ENCODE measurements at regions not wholly inside any gene's neighbourhood (a gene's known extent, or its start where the extent isn't known, plus 50 kb on each side); places are given as distances from the start of the nearest gene placed in this dataset.

DNA sequence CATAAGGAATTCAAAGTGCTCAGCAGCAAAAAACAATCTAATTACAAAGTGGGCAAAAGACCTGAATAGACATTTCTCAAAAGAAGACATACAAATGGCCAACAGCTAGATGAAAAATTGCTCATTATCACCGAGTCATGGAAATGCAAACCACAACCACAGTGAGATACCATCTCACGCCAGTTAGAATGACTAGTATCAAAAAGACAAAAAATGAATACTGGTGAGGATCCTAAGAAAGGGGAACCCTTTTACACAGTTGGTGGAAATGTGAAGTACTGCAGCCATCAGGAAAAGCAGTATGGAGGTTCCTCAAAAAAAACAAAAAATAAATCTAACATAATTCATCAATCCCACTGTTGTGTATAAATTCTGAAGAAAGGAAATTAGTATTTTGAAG is 1206.1 kb downstream of the EFNB2 start:
- TF ChIP-seq, protein P1, sequence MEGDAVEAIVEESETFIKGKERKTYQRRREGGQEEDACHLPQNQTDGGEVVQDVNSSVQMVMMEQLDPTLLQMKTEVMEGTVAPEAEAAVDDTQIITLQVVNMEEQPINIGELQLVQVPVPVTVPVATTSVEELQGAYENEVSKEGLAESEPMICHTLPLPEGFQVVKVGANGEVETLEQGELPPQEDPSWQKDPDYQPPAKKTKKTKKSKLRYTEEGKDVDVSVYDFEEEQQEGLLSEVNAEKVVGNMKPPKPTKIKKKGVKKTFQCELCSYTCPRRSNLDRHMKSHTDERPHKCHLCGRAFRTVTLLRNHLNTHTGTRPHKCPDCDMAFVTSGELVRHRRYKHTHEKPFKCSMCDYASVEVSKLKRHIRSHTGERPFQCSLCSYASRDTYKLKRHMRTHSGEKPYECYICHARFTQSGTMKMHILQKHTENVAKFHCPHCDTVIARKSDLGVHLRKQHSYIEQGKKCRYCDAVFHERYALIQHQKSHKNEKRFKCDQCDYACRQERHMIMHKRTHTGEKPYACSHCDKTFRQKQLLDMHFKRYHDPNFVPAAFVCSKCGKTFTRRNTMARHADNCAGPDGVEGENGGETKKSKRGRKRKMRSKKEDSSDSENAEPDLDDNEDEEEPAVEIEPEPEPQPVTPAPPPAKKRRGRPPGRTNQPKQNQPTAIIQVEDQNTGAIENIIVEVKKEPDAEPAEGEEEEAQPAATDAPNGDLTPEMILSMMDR (IDR thresholded peaks at IDR 0.05; ENCODE audit: borderline replicate concordance), result no peak

DNA sequence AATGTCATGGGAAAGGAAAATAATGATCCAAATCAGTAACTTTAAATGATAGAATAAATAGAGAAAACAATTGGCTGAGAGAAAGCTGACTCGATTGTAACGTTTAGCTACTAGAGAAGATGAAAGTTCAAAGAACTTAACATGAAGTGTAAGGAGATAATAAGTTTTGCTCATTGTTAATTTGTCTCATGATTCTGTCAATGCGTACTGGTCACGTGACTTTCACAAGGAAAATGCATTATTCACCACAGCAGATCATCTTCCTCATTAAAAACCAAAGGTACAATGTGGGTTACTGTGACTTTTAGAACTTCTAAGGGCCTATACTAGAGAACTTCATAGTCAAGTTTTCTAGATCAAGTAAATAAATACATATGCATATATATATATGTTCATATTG is 1207.2 kb downstream of the EFNB2 start:
- Histone ChIP-seq H3K36me3 (no peaks in the 10 kb centered on the region), H3K9me3 (replicated peaks) (peaks cover 10% of the 10 kb centered on the region), H3K4me3 (no peak overlapping the region), H3K27me3 (ENCODE audit: low read depth) (no peaks in the 10 kb centered on the region), H3K4me1 (no peaks in the 10 kb centered on the region), H3K27ac (replicated peaks) (no peak overlapping the region)
- intact Hi-C loops (cut with micrococcal nuclease), result no loop called here
- TF ChIP-seq, protein P1 (IDR thresholded peaks at IDR 0.05; ENCODE audit: borderline replicate concordance), result no peak
- no peak for DNase-seq

More for the DNA sequence above, 1206.1 kb downstream of the EFNB2 start:
- no peak for DNase-seq
- intact Hi-C loops (cut with micrococcal nuclease), result no loop called here
- Histone ChIP-seq H3K4me3 (no peak overlapping the region), H3K36me3 (no peaks in the 10 kb centered on the region), H3K9me3 (replicated peaks) (peaks cover 10% of the 10 kb centered on the region), H3K4me1 (no peaks in the 10 kb centered on the region), H3K27ac (replicated peaks) (no peak overlapping the region), H3K27me3 (ENCODE audit: low read depth) (no peaks in the 10 kb centered on the region)

DNA sequence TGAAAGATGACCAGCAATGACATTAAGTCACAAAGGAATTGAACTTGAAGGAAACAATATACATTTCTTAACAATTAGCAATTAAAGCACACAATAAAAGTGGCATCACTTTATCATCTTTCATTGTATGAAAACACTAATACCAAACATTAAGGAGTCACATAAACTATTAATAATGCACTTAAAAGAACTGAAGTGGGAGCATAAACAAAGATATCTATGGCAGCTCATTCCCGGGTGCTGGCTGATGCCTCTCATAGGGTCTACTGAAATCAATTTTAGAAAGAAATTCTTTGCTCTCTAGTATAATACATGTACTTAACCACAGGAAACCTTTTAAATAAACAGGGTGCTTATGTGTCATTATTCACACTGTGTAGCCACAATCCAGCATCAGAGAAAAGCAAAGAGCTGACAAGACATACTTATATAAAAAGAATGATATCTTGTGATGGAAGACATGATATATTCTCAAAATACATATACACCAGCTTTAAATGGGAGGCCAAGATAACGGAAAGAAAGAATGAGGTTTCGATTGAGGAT is 1207.8 kb downstream of the EFNB2 start:
- intact Hi-C loops (cut with micrococcal nuclease), result no loop called here
- no peak overlapping the region for H3K27ac ChIP-seq (replicated peaks)
- TF ChIP-seq, protein P1 (IDR thresholded peaks at IDR 0.05; ENCODE audit: borderline replicate concordance), result no peak
- DNase-seq, result no peak
- no peak overlapping the region for H3K4me3 ChIP-seq
- H3K36me3 ChIP-seq, result no peaks in the 10 kb centered on the region
- no peaks in the 10 kb centered on the region for H3K4me1 ChIP-seq
- H3K9me3 ChIP-seq (replicated peaks), result peaks cover 10% of the 10 kb centered on the region
- H3K27me3 ChIP-seq (ENCODE audit: low read depth), result no peaks in the 10 kb centered on the region

DNA sequence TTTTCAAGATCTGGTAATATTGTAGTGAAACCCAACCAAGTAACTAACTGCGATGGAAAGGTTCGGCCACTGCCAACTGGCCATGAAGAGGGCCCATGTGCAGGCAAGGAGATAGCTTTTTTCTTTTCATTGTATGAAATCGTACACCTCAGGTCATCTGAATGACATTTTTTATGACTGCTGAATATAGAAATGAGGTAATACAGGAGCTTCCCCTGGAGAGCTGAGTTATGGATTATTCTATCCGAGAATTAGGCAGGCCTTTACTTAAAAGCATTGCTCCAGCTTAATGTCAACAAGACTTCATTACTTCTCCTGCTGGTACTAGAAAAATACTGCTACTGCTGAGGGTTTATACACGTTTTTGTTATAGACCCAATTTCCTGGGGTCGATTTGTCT is 1215.6 kb downstream of the EFNB2 start:
- TF ChIP-seq, protein P1 (IDR thresholded peaks at IDR 0.05; ENCODE audit: borderline replicate concordance), result no peak
- no peaks in the 10 kb centered on the region for H3K4me1 ChIP-seq
- no peaks in the 10 kb centered on the region for H3K9me3 ChIP-seq (replicated peaks)
- no peaks in the 10 kb centered on the region for H3K36me3 ChIP-seq
- no peak overlapping the region for H3K27ac ChIP-seq (replicated peaks)
- no peak for DNase-seq
- no peak overlapping the region for H3K4me3 ChIP-seq
- intact Hi-C loops (cut with micrococcal nuclease), result no loop called here
- no peaks in the 10 kb centered on the region for H3K27me3 ChIP-seq (ENCODE audit: low read depth)

DNA sequence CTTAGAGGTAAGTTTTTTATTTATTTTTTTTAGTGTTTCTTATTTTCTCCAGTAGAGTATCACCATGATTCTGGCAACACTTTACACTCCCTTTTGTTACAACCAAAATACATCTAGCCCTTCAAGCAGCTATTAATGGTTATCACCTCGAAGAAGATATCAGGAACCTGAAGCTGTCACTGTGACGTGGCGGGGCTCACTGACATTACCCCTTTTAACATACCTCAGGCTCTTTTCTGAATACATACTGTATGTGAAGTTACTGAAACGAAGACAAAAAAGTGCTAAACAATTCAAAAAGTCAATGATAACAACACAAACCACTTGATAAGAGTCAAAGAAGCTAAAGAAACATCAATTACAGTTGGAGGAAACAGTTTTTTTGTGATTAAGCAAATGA is 1218.7 kb downstream of the EFNB2 start:
- no peak for DNase-seq
- Histone ChIP-seq H3K36me3 (no peaks in the 10 kb centered on the region), H3K4me3 (no peak overlapping the region), H3K4me1 (no peaks in the 10 kb centered on the region), H3K9me3 (replicated peaks) (no peaks in the 10 kb centered on the region), H3K27ac (replicated peaks) (no peak overlapping the region), H3K27me3 (ENCODE audit: low read depth) (no peaks in the 10 kb centered on the region)
- intact Hi-C loops (cut with micrococcal nuclease), result no loop called here
- TF ChIP-seq, protein P1 (IDR thresholded peaks at IDR 0.05; ENCODE audit: borderline replicate concordance), result no peak
